Activated B cell treated with CpG ODN at 0.5 μM for 24 hours (primary cell): ENCODE measurements at regions not wholly inside any gene's neighbourhood (a gene's known extent, or its start where the extent isn't known, plus 50 kb on each side); places are given as distances from the start of the nearest gene placed in this dataset.

ENCODE experiments used
- ATAC-seq: fragments of 200-7000 bp; cut with Tn5 transposase; one replicate; pipeline ENCODE4 v1.10.0; 2021; ENCODE audit warnings: low read depth, mild to moderate bottlenecking, moderate library complexity
- CTCF ChIA-PET: fragments of 350-600 bp; sonication (Branson Sonifier 250); formaldehyde crosslinking; loops from one replicate; lab custom pipeline; 2021; ENCODE audit warnings: antibody characterized with exemption; lab: Charles Lee
- POLR2A ChIA-PET: fragments of 350-600 bp; sonication (Branson Sonifier 250); formaldehyde crosslinking; loops from one replicate; lab custom pipeline; 2021; ENCODE audit warnings: antibody characterized with exemption; lab: Charles Lee
- DNase-seq: peaks from one replicate; pipeline ENCODE4 v3.0.0; 2022
- H3K27ac Mint-ChIP-seq: one replicate; pipeline ENCODE4 v1.8.0; 2020; ENCODE audit warnings: mixed read lengths
- H3K27me3 Mint-ChIP-seq: one replicate; pipeline ENCODE4 v1.8.0; 2021; ENCODE audit warnings: mixed read lengths
- H3K36me3 Mint-ChIP-seq: one replicate; pipeline ENCODE4 v1.8.0; 2021; ENCODE audit warnings: low read depth, mixed read lengths
- H3K4me1 Mint-ChIP-seq: one replicate; pipeline ENCODE4 v1.8.0; 2021; ENCODE audit warnings: mixed read lengths
- H3K4me3 Mint-ChIP-seq: one replicate; pipeline ENCODE4 v1.8.0; 2020; ENCODE audit warnings: mild to moderate bottlenecking, mixed read lengths
- H3K9me3 Mint-ChIP-seq: one replicate; pipeline ENCODE4 v1.8.0; 2020; ENCODE audit warnings: mixed read lengths
- intact Hi-C: fragments of 100-400 bp; cut with micrococcal nuclease; formaldehyde crosslinking; loops from one replicate; pipeline ENCODE4 v1.15.1; 2024
- TF ChIP-seq, protein P1 (sequence below): fragments of 200-600 bp; IDR thresholded peaks from one replicate; pipeline ENCODE4 v1.8.0; 2022; ENCODE audit warnings: antibody characterized with exemption, mild to moderate bottlenecking

DNA sequence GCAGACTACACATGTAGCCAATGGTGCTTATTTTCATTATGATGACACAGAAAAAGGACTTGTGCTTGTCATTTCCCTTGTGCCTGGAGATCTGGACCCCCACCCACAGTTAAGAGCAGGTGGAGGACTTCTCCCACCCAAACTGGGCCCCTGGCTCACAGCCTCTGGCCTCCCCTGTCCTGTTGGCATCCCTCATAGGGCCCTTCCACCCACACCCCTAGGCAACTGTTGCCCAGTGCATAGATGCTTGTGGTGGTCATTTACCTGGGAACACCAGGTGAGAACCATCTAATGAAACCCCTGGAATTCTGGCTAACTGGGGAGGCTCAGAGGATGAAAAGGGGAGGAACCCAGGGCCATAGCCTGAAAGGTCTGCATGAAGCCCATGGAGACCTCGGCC is 355.9 kb downstream of the BUD13 start:
- H3K4me3 Mint-ChIP-seq, result no peak overlapping the region
- POLR2A ChIA-PET, result no interaction called here
- intact Hi-C loops, result no loop called here

DNA sequence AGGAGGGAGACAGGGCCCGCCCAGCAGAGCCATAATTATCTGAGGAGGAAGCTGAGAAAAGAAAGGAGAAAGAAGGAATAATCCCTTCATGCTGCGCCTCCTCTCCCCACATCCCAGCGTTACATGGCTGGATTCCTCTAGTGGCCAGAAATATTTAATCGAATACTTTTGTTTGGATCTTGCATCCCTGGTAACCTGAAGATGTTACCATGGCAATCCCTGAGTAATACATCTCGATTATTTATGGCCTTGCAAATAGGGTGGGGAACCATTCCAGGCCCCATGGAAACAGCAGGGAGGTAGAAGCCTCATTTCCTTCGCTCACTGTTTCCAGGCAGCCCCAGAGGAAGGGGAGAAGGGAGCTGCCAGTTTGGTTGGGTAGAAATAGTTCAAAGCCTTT is 357.7 kb downstream of the BUD13 start:
- ChIA-PET POLR2A (no interaction called here), CTCF (no interaction called here)
- no peak for ATAC-seq
- TF ChIP-seq, protein P1, sequence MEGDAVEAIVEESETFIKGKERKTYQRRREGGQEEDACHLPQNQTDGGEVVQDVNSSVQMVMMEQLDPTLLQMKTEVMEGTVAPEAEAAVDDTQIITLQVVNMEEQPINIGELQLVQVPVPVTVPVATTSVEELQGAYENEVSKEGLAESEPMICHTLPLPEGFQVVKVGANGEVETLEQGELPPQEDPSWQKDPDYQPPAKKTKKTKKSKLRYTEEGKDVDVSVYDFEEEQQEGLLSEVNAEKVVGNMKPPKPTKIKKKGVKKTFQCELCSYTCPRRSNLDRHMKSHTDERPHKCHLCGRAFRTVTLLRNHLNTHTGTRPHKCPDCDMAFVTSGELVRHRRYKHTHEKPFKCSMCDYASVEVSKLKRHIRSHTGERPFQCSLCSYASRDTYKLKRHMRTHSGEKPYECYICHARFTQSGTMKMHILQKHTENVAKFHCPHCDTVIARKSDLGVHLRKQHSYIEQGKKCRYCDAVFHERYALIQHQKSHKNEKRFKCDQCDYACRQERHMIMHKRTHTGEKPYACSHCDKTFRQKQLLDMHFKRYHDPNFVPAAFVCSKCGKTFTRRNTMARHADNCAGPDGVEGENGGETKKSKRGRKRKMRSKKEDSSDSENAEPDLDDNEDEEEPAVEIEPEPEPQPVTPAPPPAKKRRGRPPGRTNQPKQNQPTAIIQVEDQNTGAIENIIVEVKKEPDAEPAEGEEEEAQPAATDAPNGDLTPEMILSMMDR, result no peak
- H3K27me3 Mint-ChIP-seq, result peaks cover 3% of the 10 kb centered on the region
- no peak for DNase-seq
- no peaks in the 10 kb centered on the region for H3K36me3 Mint-ChIP-seq
- H3K9me3 Mint-ChIP-seq, result no peaks in the 10 kb centered on the region
- H3K4me3 Mint-ChIP-seq, result no peak overlapping the region
- H3K4me1 Mint-ChIP-seq, result no peaks in the 10 kb centered on the region
- intact Hi-C loops, result no loop called here
- no peak overlapping the region for H3K27ac Mint-ChIP-seq

More for the DNA sequence above, 355.9 kb downstream of the BUD13 start:
- no peaks in the 10 kb centered on the region for H3K36me3 Mint-ChIP-seq
- TF ChIP-seq, protein P1, result no peak
- DNase-seq (no peak), ATAC-seq (no peak)
- peaks cover 9% of the 10 kb centered on the region for H3K27me3 Mint-ChIP-seq
- no peaks in the 10 kb centered on the region for H3K4me1 Mint-ChIP-seq
- CTCF ChIA-PET, result no interaction called here
- H3K27ac Mint-ChIP-seq, result no peak overlapping the region
- no peaks in the 10 kb centered on the region for H3K9me3 Mint-ChIP-seq

DNA sequence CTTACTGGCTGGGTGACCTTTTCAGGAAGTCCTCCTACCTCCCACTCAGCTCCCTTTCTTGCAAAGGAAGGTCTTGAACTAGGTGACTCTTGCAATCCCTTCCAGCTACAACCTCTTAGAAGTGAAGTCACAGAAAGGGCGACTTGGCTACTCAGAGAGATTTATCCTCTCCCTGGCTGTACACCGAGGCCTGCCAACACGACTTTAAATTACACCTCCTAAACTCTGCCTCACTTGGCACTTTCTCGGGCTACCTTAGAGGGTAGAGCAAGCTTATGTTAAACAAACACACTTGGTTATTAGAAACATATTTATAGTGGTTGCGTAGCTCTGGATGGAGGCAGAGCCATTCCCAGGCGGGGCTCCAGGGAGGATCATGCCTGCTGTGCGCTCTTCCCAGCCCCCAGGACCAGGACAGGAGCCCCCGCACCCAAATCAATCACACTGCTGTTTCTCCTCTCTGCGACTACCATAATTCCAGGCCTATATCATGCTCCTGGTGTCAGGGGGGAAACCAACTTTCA is 358.4 kb downstream of the BUD13 start:
- no peak overlapping the region for H3K27ac Mint-ChIP-seq

DNA sequence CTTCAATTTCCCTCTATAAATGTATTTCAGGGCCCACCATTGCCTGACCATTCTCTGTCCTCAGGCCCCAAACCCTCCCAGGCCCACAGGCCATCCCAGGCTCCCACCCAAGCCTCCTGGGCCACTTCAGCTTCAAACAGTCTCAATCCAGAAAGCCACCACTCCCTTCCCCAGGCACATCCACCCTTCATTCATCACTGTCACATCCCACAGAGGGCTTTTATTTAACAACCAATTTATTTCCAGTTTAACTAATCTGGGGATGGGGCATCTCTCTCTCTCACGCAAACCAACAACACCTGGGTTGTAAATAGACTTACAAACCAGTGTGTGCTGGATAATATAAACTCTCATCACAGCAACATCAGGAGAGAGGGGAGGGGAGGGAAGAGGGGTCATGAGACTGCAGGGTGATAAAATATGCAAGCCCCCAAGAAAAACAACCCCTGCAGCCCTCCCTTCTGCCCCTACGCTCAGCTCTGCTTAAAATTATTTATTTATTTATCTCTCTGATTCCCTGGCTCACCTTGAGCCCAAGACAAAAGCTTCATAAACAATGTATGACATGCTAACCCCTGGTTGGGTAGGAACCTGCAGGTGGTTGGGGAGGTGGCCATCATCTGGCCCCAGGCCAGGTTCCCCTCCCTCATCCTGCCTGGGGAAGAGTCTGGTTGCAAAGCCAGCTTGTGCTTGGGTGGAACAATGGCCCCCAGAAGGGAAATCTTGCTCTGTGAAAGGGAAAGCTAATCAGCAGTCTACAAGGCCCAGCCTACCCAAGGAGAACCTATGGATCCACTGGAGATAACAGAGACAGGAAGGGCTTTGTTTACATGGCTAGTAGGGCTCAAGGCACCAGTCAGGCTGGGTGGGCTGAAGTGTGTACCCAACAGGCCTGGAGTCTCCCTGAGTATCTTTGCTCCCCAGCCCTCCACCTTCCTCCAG is 359.2 kb downstream of the BUD13 start:
- Mint-ChIP-seq H3K36me3 (no peaks in the 10 kb centered on the region), H3K27me3 (peaks cover 3% of the 10 kb centered on the region), H3K4me1 (no peaks in the 10 kb centered on the region), H3K9me3 (no peaks in the 10 kb centered on the region), H3K27ac (no peak overlapping the region), H3K4me3 (no peak overlapping the region)
- TF ChIP-seq, protein P1, result no peak
- CTCF ChIA-PET, result no interaction called here
- DNase-seq, result no peak
- intact Hi-C loops, result no loop called here
- ATAC-seq, result no peak
- POLR2A ChIA-PET, result no interaction called here

More for the DNA sequence above, 358.4 kb downstream of the BUD13 start:
- Mint-ChIP-seq H3K9me3 (no peaks in the 10 kb centered on the region), H3K36me3 (no peaks in the 10 kb centered on the region), H3K27me3 (peaks cover 3% of the 10 kb centered on the region), H3K4me3 (no peak overlapping the region), H3K4me1 (no peaks in the 10 kb centered on the region)
- ChIA-PET CTCF (no interaction called here), POLR2A (no interaction called here)
- TF ChIP-seq, protein P1, result no peak
- DNase-seq, result no peak
- no peak for ATAC-seq
- intact Hi-C loops, result no loop called here

DNA sequence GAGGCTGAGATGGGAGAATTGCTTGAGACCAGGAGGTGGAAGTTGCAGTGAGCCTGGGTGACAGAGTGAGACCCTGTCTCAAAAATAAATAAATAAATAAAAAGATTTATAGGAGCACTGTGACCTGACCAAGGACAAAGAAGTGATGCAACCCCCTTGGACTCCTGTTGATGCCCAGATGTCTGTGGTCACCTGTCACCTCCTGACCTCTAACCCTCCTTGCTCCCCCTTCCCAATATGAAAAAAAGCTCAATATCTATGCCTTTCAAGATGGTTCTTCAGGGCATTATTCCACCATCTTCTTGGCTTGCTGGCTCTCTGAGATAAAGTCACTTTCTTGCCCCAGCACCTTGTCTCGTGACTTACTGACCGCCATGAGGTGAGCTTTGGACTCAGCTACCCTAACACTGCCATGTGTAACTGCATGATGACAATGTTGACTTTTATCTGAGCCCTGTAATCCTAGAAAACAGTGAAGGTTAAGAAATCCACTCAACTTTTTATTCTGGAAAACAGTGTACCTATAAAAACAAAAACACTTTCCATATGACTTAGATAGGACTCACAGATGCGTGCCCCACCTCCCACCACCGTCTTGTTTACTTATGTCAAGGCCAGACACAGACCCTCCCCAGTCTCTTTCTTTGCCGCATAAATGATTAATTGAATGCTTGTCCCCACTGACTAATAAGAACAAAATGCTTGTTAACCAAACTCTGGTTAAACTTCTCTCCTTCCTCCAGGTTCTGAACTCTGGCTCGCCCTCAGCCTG is 360.5 kb downstream of the BUD13 start:
- ATAC-seq (no peak), DNase-seq (no peak)
- peaks cover 3% of the 10 kb centered on the region for H3K27me3 Mint-ChIP-seq
- no peaks in the 10 kb centered on the region for H3K9me3 Mint-ChIP-seq
- H3K4me3 Mint-ChIP-seq, result no peak overlapping the region
- CTCF ChIA-PET, result no interaction called here
- POLR2A ChIA-PET, result no interaction called here
- no peaks in the 10 kb centered on the region for H3K4me1 Mint-ChIP-seq
- no peak overlapping the region for H3K27ac Mint-ChIP-seq
- intact Hi-C loops, result no loop called here
- no peaks in the 10 kb centered on the region for H3K36me3 Mint-ChIP-seq
- TF ChIP-seq, protein P1, result no peak
